GM23338 (cell line): ENCODE measurements at regions not wholly inside any gene's neighbourhood (a gene's known extent, or its start where the extent isn't known, plus 50 kb on each side); places are given as distances from the start of the nearest gene placed in this dataset.
A peak's percentile ranks its signal among the peaks of the same experiment; 100 is the strongest.

Experiments
- ATAC-seq: fragments of 200-7000 bp; cut with Tn5 transposase; 3 replicates; pipeline ENCODE4 v1.9.1; 2020
- DNase-seq: peaks from one replicate; pipeline ENCODE4 v3.0.0-alpha.2; 2015; ENCODE audit warnings: low spot score
- H2AFZ ChIP-seq: fragments of 200-600 bp; sonication (generic); 2 replicates; pipeline ENCODE4 v1.8.0; 2016; ENCODE audit warnings: antibody characterized with exemption, mild to moderate bottlenecking, moderate library complexity
- H3F3A ChIP-seq: fragments of 200-600 bp; sonication (generic); replicated peaks from 2 replicates; pipeline ENCODE4 v1.8.0; 2017; ENCODE audit warnings: antibody characterized with exemption, mixed run types, low read depth
- H3K27ac ChIP-seq: fragments of 200-600 bp; sonication (generic); 2 replicates; pipeline ENCODE4 v1.6.1; 2016; ENCODE audit warnings: low read depth
- H3K27me3 ChIP-seq: fragments of 200-600 bp; sonication (generic); 2 replicates; pipeline ENCODE4 v1.8.0; 2016; ENCODE audit warnings: mild to moderate bottlenecking, mixed run types, moderate library complexity; ENCODE audit not compliant: insufficient read depth
- H3K36me3 ChIP-seq: fragments of 200-600 bp; sonication (generic); 2 replicates; pipeline ENCODE4 v1.8.0; 2016; ENCODE audit warnings: mild to moderate bottlenecking; ENCODE audit not compliant: insufficient read depth
- H3K4me1 ChIP-seq: fragments of 200-600 bp; sonication (generic); 2 replicates; pipeline ENCODE4 v1.8.0; 2016; ENCODE audit warnings: mild to moderate bottlenecking, moderate library complexity; ENCODE audit not compliant: insufficient read depth
- H3K4me2 ChIP-seq: fragments of 200-600 bp; sonication (generic); 2 replicates; pipeline ENCODE4 v1.7.1; 2017; ENCODE audit warnings: mixed run types
- H3K4me3 ChIP-seq: fragments of 200-600 bp; sonication (generic); 2 replicates; pipeline ENCODE4 v1.6.1; 2016; ENCODE audit warnings: mixed run types
- H3K79me2 ChIP-seq: fragments of 200-600 bp; sonication (generic); replicated peaks from 2 replicates; pipeline ENCODE4 v1.8.0; 2017; ENCODE audit warnings: mild to moderate bottlenecking; ENCODE audit not compliant: insufficient read depth
- H3K9me2 ChIP-seq: fragments of 200-600 bp; sonication (generic); 2 replicates; pipeline ENCODE4 v1.8.0; 2017; ENCODE audit not compliant: insufficient read depth
- H4K20me1 ChIP-seq: fragments of 200-600 bp; sonication (generic); replicated peaks from 2 replicates; pipeline ENCODE4 v1.8.0; 2017; ENCODE audit warnings: mild to moderate bottlenecking; ENCODE audit not compliant: insufficient read depth
- H3K27ac Mint-ChIP-seq: 2 replicates; pipeline ENCODE4 v1.8.0; 2020; ENCODE audit warnings: inconsistent platforms, mild to moderate bottlenecking, moderate library complexity, mixed read lengths
- H3K27me3 Mint-ChIP-seq: 3 replicates; pipeline ENCODE4 v1.8.0; 2022; ENCODE audit warnings: low read depth, mild to moderate bottlenecking, moderate library complexity, mixed read lengths, inconsistent platforms; ENCODE audit not compliant: insufficient read depth, poor library complexity
- H3K36me3 Mint-ChIP-seq: 3 replicates; pipeline ENCODE4 v1.8.0; 2021; ENCODE audit warnings: low read depth, mild to moderate bottlenecking, inconsistent platforms, moderate library complexity, mixed read lengths
- H3K4me1 Mint-ChIP-seq: 3 replicates; pipeline ENCODE4 v1.8.0; 2020; ENCODE audit warnings: mild to moderate bottlenecking, inconsistent platforms, mixed read lengths
- H3K4me3 Mint-ChIP-seq: 3 replicates; pipeline ENCODE4 v1.8.0; 2021; ENCODE audit warnings: moderate library complexity, mild to moderate bottlenecking, inconsistent platforms, mixed read lengths
- H3K9me3 Mint-ChIP-seq: 3 replicates; pipeline ENCODE4 v1.8.0; 2020; ENCODE audit warnings: moderate library complexity, mild to moderate bottlenecking, inconsistent platforms, mixed read lengths
- JUNB ChIP-seq: IDR thresholded peaks from one replicate; pipeline ENCODE4 v1.6.1; 2016; ENCODE audit warnings: antibody characterized with exemption; ENCODE audit not compliant: unreplicated experiment
- POLR2AphosphoS5 ChIP-seq: IDR thresholded peaks from 2 replicates; pipeline ENCODE4 v1.6.1; 2016; ENCODE audit warnings: antibody characterized with exemption, low read depth
- TF ChIP-seq, protein P1 (sequence below), 2 experiments: fragments of 200-600 bp in 1 of 2; sonication (generic) in 1 of 2; conservative IDR thresholded peaks; 2 replicates each; pipeline versions ENCODE4 v1.5.1 to v1.6.1; 2016 to 2017; ENCODE audit warnings: antibody characterized with exemption in 2 of 2, low read depth in 2 of 2, mild to moderate bottlenecking in 2 of 2, moderate library complexity in 1 of 2
- TF ChIP-seq, protein P2 (sequence below): fragments of 250-450 bp; sonication (Bioruptor Pico); IDR thresholded peaks from 2 replicates; pipeline ENCODE4 v1.5.0; 2020; ENCODE audit warnings: mild to moderate bottlenecking, moderate library complexity
- TF ChIP-seq, protein P3 (sequence below): IDR thresholded peaks from one replicate; pipeline ENCODE4 v1.6.1; 2018; ENCODE audit warnings: antibody characterized with exemption; ENCODE audit not compliant: unreplicated experiment

DNA sequence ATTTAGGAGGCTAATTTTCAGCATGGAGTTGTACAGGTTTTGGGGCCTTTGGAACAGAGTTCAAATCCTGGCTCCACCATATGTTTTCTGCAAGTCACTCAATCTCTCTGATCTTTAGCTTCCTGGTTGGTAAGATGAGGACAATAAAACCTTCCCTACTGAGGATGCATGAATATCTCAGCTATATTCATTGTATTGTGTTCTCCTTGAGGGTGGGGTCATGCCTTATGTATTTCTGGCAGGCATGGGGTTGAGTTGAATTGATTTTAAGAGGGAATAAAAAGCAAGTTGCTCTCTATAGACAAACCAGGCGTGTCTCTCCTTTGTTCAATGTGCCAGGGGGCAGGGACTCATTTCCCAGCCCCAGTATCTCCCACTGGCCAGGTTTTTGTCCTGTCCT is 173.1 kb downstream of the C12orf75 start (continued):
- TF ChIP-seq, protein P1, sequence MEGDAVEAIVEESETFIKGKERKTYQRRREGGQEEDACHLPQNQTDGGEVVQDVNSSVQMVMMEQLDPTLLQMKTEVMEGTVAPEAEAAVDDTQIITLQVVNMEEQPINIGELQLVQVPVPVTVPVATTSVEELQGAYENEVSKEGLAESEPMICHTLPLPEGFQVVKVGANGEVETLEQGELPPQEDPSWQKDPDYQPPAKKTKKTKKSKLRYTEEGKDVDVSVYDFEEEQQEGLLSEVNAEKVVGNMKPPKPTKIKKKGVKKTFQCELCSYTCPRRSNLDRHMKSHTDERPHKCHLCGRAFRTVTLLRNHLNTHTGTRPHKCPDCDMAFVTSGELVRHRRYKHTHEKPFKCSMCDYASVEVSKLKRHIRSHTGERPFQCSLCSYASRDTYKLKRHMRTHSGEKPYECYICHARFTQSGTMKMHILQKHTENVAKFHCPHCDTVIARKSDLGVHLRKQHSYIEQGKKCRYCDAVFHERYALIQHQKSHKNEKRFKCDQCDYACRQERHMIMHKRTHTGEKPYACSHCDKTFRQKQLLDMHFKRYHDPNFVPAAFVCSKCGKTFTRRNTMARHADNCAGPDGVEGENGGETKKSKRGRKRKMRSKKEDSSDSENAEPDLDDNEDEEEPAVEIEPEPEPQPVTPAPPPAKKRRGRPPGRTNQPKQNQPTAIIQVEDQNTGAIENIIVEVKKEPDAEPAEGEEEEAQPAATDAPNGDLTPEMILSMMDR (conservative IDR thresholded peaks at IDR 0.05; ENCODE audit: low read depth in 2 of 2), result no peak
- TF ChIP-seq, protein P2, sequence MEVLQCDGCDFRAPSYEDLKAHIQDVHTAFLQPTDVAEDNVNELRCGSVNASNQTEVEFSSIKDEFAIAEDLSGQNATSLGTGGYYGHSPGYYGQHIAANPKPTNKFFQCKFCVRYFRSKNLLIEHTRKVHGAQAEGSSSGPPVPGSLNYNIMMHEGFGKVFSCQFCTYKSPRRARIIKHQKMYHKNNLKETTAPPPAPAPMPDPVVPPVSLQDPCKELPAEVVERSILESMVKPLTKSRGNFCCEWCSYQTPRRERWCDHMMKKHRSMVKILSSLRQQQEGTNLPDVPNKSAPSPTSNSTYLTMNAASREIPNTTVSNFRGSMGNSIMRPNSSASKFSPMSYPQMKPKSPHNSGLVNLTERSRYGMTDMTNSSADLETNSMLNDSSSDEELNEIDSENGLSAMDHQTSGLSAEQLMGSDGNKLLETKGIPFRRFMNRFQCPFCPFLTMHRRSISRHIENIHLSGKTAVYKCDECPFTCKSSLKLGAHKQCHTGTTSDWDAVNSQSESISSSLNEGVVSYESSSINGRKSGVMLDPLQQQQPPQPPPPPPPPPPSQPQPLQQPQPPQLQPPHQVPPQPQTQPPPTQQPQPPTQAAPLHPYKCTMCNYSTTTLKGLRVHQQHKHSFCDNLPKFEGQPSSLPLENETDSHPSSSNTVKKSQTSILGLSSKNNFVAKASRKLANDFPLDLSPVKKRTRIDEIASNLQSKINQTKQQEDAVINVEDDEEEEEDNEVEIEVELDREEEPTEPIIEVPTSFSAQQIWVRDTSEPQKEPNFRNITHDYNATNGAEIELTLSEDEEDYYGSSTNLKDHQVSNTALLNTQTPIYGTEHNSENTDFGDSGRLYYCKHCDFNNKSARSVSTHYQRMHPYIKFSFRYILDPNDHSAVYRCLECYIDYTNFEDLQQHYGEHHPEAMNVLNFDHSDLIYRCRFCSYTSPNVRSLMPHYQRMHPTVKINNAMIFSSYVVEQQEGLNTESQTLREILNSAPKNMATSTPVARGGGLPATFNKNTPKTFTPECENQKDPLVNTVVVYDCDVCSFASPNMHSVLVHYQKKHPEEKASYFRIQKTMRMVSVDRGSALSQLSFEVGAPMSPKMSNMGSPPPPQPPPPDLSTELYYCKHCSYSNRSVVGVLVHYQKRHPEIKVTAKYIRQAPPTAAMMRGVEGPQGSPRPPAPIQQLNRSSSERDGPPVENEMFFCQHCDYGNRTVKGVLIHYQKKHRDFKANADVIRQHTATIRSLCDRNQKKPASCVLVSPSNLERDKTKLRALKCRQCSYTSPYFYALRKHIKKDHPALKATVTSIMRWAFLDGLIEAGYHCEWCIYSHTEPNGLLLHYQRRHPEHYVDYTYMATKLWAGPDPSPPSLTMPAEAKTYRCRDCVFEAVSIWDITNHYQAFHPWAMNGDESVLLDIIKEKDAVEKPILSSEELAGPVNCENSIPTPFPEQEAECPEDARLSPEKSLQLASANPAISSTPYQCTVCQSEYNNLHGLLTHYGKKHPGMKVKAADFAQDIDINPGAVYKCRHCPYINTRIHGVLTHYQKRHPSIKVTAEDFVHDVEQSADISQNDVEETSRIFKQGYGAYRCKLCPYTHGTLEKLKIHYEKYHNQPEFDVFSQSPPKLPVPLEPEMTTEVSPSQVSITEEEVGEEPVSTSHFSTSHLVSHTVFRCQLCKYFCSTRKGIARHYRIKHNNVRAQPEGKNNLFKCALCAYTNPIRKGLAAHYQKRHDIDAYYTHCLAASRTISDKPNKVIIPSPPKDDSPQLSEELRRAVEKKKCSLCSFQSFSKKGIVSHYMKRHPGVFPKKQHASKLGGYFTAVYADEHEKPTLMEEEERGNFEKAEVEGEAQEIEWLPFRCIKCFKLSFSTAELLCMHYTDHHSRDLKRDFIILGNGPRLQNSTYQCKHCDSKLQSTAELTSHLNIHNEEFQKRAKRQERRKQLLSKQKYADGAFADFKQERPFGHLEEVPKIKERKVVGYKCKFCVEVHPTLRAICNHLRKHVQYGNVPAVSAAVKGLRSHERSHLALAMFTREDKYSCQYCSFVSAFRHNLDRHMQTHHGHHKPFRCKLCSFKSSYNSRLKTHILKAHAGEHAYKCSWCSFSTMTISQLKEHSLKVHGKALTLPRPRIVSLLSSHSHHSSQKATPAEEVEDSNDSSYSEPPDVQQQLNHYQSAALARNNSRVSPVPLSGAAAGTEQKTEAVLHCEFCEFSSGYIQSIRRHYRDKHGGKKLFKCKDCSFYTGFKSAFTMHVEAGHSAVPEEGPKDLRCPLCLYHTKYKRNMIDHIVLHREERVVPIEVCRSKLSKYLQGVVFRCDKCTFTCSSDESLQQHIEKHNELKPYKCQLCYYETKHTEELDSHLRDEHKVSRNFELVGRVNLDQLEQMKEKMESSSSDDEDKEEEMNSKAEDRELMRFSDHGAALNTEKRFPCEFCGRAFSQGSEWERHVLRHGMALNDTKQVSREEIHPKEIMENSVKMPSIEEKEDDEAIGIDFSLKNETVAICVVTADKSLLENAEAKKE (CRISPR knock-in tag), result no peak
- TF ChIP-seq JUNB (no peak), POLR2AphosphoS5 (no peak)

DNA sequence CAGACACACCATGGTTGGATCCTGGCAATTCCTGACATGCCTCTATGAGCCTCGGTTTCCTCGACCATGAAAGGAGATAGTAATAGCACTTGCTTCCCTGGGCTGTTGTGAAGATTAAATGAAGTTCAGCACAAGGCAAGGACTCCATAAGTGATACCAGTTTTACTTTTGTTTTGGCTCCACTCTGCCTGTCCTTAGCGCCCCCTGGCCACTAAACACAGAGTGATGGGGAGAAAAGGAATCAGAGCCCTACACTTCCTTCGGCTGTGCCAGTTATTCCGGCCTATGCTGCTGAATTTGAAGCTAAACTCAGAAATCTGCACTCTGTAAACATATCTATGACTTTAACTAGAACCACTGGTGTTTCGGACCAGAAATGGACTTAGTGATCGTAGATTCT is 173.8 kb downstream of the C12orf75 start:
- H4K20me1 ChIP-seq, result no peaks in the 10 kb centered on the region
- no peak overlapping the region for H3K27ac ChIP-seq
- ATAC-seq, result peak; percentile 61; the same call in 2 of the 3 replicates
- H3K9me2 ChIP-seq, result peaks cover 6% of the 10 kb centered on the region; the same call in 1 of the 2 replicates
- TF ChIP-seq POLR2AphosphoS5, result no peak
- TF ChIP-seq, protein P3, sequence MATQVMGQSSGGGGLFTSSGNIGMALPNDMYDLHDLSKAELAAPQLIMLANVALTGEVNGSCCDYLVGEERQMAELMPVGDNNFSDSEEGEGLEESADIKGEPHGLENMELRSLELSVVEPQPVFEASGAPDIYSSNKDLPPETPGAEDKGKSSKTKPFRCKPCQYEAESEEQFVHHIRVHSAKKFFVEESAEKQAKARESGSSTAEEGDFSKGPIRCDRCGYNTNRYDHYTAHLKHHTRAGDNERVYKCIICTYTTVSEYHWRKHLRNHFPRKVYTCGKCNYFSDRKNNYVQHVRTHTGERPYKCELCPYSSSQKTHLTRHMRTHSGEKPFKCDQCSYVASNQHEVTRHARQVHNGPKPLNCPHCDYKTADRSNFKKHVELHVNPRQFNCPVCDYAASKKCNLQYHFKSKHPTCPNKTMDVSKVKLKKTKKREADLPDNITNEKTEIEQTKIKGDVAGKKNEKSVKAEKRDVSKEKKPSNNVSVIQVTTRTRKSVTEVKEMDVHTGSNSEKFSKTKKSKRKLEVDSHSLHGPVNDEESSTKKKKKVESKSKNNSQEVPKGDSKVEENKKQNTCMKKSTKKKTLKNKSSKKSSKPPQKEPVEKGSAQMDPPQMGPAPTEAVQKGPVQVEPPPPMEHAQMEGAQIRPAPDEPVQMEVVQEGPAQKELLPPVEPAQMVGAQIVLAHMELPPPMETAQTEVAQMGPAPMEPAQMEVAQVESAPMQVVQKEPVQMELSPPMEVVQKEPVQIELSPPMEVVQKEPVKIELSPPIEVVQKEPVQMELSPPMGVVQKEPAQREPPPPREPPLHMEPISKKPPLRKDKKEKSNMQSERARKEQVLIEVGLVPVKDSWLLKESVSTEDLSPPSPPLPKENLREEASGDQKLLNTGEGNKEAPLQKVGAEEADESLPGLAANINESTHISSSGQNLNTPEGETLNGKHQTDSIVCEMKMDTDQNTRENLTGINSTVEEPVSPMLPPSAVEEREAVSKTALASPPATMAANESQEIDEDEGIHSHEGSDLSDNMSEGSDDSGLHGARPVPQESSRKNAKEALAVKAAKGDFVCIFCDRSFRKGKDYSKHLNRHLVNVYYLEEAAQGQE, result no peak
- TF ChIP-seq, protein P1 (conservative IDR thresholded peaks at IDR 0.05; ENCODE audit: low read depth in 2 of 2), result peak; percentile 58 to 73
- no peak overlapping the region for H3K27ac Mint-ChIP-seq
- no peaks in the 10 kb centered on the region for H3K27me3 ChIP-seq
- H3K4me3 Mint-ChIP-seq, result no peak overlapping the region
- no peaks in the 10 kb centered on the region for H3K4me1 ChIP-seq
- peak; percentile 35 for DNase-seq
- peaks cover 8% of the 10 kb centered on the region for H3K27me3 Mint-ChIP-seq
- H3K36me3 Mint-ChIP-seq, result no peaks in the 10 kb centered on the region
- H3K79me2 ChIP-seq, result no peaks in the 10 kb centered on the region
- H3K4me2 ChIP-seq, result no peak overlapping the region
- H3F3A ChIP-seq, result no peaks in the 10 kb centered on the region
- H3K9me3 Mint-ChIP-seq, result no peaks in the 10 kb centered on the region
- no peaks in the 10 kb centered on the region for H3K36me3 ChIP-seq
- H3K4me3 ChIP-seq, result no peak overlapping the region
- no peaks in the 10 kb centered on the region for H3K4me1 Mint-ChIP-seq
- H2AFZ ChIP-seq, result no peak overlapping the region
